Dendritic cell treated with granulocyte-macrophage colony-stimulating factor and Interleukin-4, amounts not matched to agents 40 ng/mL and 50 ng/mL, for 4 days (primary cell): ENCODE measurements at regions not wholly inside any gene's neighbourhood (a gene's known extent, or its start where the extent isn't known, plus 50 kb on each side); places are given as distances from the start of the nearest gene placed in this dataset.

Experiments
- H3K27ac Mint-ChIP-seq: one replicate; pipeline ENCODE4 v1.8.0; 2022; ENCODE audit warnings: mild to moderate bottlenecking, mixed read lengths
- H3K27me3 Mint-ChIP-seq: one replicate; pipeline ENCODE4 v1.8.0; 2022; ENCODE audit warnings: mild to moderate bottlenecking, mixed read lengths
- H3K36me3 Mint-ChIP-seq: one replicate; pipeline ENCODE4 v1.8.0; 2022; ENCODE audit warnings: low read depth, mixed read lengths
- H3K4me1 Mint-ChIP-seq: one replicate; pipeline ENCODE4 v1.8.0; 2022; ENCODE audit warnings: low read depth, mixed read lengths
- H3K4me3 Mint-ChIP-seq: one replicate; pipeline ENCODE4 v1.8.0; 2022; ENCODE audit warnings: mild to moderate bottlenecking, moderate library complexity, mixed read lengths
- H3K9me3 Mint-ChIP-seq: one replicate; pipeline ENCODE4 v1.8.0; 2022; ENCODE audit warnings: mixed read lengths
- intact Hi-C: fragments of 100-400 bp; cut with micrococcal nuclease; formaldehyde crosslinking; loops from one replicate; pipeline ENCODE4 v1.15.0; 2022

GRCh38 chr2:23238011-23238657 lies 146.8 kb upstream of the KLHL29 start:
- H3K4me3 Mint-ChIP-seq = no peak overlapping the region
- no peaks in the 10 kb centered on the region for H3K36me3 Mint-ChIP-seq
- no peaks in the 10 kb centered on the region for H3K27me3 Mint-ChIP-seq
- H3K9me3 Mint-ChIP-seq = no peaks in the 10 kb centered on the region
- no peak overlapping the region for H3K27ac Mint-ChIP-seq
- intact Hi-C loops = no loop called here
- H3K4me1 Mint-ChIP-seq = no peaks in the 10 kb centered on the region

DNA sequence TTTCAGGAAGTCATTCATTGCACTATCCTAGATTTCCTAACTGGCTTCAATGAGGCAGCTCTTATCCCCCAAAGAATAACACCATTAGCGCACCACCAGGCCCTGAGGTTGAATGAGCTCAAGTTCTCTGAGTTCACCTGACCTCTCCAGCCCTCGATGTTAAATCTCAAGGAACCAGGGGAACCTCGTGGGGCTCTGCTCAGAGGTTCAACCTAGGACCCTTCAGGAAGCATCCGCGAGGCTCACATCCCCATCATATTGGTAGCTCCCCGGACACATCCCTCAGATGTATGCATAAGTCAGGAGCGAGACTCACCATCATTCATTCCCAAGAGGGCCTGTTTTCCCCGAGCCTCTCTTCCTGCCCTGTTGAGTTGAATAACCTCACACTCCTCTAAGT lies 145.6 kb upstream of the KLHL29 start:
- intact Hi-C loops = no loop called here
- H3K9me3 Mint-ChIP-seq = no peaks in the 10 kb centered on the region
- H3K27me3 Mint-ChIP-seq = no peaks in the 10 kb centered on the region
- H3K27ac Mint-ChIP-seq = no peak overlapping the region
- no peaks in the 10 kb centered on the region for H3K36me3 Mint-ChIP-seq
- no peaks in the 10 kb centered on the region for H3K4me1 Mint-ChIP-seq
- no peak overlapping the region for H3K4me3 Mint-ChIP-seq

- no peak overlapping the region for H3K27ac Mint-ChIP-seq
- intact Hi-C loops = no loop called here
- no peaks in the 10 kb centered on the region for H3K27me3 Mint-ChIP-seq
- H3K4me3 Mint-ChIP-seq = no peak overlapping the region
- H3K9me3 Mint-ChIP-seq = no peaks in the 10 kb centered on the region
- H3K4me1 Mint-ChIP-seq = no peaks in the 10 kb centered on the region
- H3K36me3 Mint-ChIP-seq = no peaks in the 10 kb centered on the region
These were observed 143.9 kb upstream of the KLHL29 start for GRCh38 chr2:23241121-23241520.

- intact Hi-C loops = no loop called here
- no peaks in the 10 kb centered on the region for H3K4me1 Mint-ChIP-seq
These were observed 143.3 kb upstream of the KLHL29 start for GRCh38 chr2:23241611-23242245.

GRCh38 chr2:23243073-23243659 lies 141.8 kb upstream of the KLHL29 start:
- intact Hi-C loops = no loop called here
- H3K4me1 Mint-ChIP-seq = no peaks in the 10 kb centered on the region
- no peak overlapping the region for H3K4me3 Mint-ChIP-seq
- H3K27ac Mint-ChIP-seq = no peak overlapping the region
- H3K27me3 Mint-ChIP-seq = no peaks in the 10 kb centered on the region
- no peaks in the 10 kb centered on the region for H3K36me3 Mint-ChIP-seq
- H3K9me3 Mint-ChIP-seq = no peaks in the 10 kb centered on the region

More at GRCh38 chr2:23241611-23242245, 143.3 kb upstream of the KLHL29 start:
- no peak overlapping the region for H3K4me3 Mint-ChIP-seq
- H3K27me3 Mint-ChIP-seq = no peaks in the 10 kb centered on the region
- H3K9me3 Mint-ChIP-seq = no peaks in the 10 kb centered on the region
- no peaks in the 10 kb centered on the region for H3K36me3 Mint-ChIP-seq
- H3K27ac Mint-ChIP-seq = no peak overlapping the region

DNA sequence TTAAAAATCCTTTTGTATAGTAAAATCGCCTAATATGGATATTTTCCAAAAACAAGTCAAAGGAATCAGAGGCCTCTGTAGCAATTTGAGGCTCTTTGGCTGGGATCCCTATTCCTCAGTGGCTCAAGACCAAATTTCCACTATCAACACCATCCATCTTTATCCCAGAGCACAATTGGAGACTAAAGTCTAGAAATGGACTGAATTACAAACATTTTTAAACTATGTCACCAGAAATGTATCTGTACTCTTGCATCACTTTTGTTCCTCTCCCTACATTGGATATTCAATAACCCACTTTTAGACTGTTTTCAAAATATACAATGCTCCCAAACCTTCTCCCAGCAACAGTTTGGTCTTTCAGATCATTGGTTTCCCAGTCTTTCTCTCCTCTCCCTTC lies 140.4 kb upstream of the KLHL29 start:
- Mint-ChIP-seq H3K4me1 (no peaks in the 10 kb centered on the region), H3K9me3 (no peaks in the 10 kb centered on the region), H3K27me3 (no peaks in the 10 kb centered on the region), H3K4me3 (no peak overlapping the region), H3K36me3 (no peaks in the 10 kb centered on the region), H3K27ac (no peak overlapping the region)
- intact Hi-C loops = no loop called here

GRCh38 chr2:23246992-23247683 lies 137.8 kb upstream of the KLHL29 start:
- H3K27ac Mint-ChIP-seq = no peak overlapping the region
- H3K4me1 Mint-ChIP-seq = no peaks in the 10 kb centered on the region
- intact Hi-C loops = no loop called here
- H3K9me3 Mint-ChIP-seq = no peaks in the 10 kb centered on the region
- no peaks in the 10 kb centered on the region for H3K27me3 Mint-ChIP-seq
- no peak overlapping the region for H3K4me3 Mint-ChIP-seq
- no peaks in the 10 kb centered on the region for H3K36me3 Mint-ChIP-seq

DNA sequence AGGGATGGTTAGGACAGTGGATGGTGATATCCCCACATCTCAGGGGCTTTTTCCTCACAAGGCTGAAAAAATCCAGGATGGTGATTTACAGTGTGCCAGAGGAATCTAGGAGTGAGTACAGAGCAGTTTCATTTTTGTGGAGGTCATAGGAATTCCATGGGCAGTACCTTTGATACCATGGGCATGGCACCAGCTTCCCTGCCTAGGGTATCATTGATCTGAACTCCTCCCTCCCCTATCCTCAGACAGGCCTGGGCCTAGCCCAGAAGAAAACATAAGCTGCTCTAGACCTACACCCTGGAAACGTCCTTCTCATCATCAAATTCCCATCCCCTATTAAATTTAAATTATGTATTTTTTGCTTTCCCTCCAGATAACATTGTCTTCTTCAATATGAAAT lies 136.3 kb upstream of the KLHL29 start:
- no peak overlapping the region for H3K27ac Mint-ChIP-seq
- H3K36me3 Mint-ChIP-seq = no peaks in the 10 kb centered on the region
- H3K27me3 Mint-ChIP-seq = peaks cover under 1% of the 10 kb centered on the region
- intact Hi-C loops = no loop called here
- no peaks in the 10 kb centered on the region for H3K9me3 Mint-ChIP-seq
- no peak overlapping the region for H3K4me3 Mint-ChIP-seq
- H3K4me1 Mint-ChIP-seq = no peaks in the 10 kb centered on the region

GRCh38 chr2:23249348-23249747 lies 135.6 kb upstream of the KLHL29 start:
- Mint-ChIP-seq H3K27ac (no peak overlapping the region), H3K4me1 (no peaks in the 10 kb centered on the region), H3K27me3 (peaks cover 2% of the 10 kb centered on the region), H3K9me3 (no peaks in the 10 kb centered on the region), H3K36me3 (no peaks in the 10 kb centered on the region), H3K4me3 (no peak overlapping the region)
- intact Hi-C loops = no loop called here

DNA sequence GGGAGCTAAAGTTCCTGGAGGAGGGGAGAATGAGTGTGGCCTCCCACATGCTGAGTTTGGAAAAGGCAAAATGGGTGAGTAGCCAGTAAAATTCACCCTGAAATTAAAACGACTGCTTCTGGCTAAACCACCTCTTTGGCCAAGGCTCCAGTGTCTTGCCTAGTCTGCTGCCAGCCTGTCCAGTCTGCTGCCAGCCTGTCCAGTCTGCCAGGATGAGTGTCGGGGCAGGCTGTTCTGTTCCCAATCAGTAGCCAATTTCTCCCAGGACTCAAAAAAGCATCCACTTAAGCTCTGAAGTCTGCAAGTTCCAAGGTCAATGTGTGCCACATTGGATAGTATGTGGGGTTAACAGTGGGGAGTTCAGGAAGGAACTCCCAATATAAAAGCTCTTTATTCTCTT lies 134.6 kb upstream of the KLHL29 start:
- intact Hi-C loops = no loop called here
- no peaks in the 10 kb centered on the region for H3K36me3 Mint-ChIP-seq
- H3K27me3 Mint-ChIP-seq = peaks cover 3% of the 10 kb centered on the region
- H3K4me1 Mint-ChIP-seq = no peaks in the 10 kb centered on the region
- no peak overlapping the region for H3K4me3 Mint-ChIP-seq
- no peak overlapping the region for H3K27ac Mint-ChIP-seq
- H3K9me3 Mint-ChIP-seq = no peaks in the 10 kb centered on the region

- Mint-ChIP-seq H3K27me3 (peaks cover 3% of the 10 kb centered on the region), H3K4me1 (no peaks in the 10 kb centered on the region), H3K27ac (no peak overlapping the region), H3K9me3 (no peaks in the 10 kb centered on the region), H3K36me3 (no peaks in the 10 kb centered on the region), H3K4me3 (no peak overlapping the region)
- intact Hi-C loops = no loop called here
These were observed 128.3 kb upstream of the KLHL29 start for GRCh38 chr2:23256643-23257042.

GRCh38 chr2:23260621-23261020 lies 124.4 kb upstream of the KLHL29 start:
- H3K27me3 Mint-ChIP-seq = no peaks in the 10 kb centered on the region
- no peak overlapping the region for H3K4me3 Mint-ChIP-seq
- intact Hi-C loops = no loop called here
- no peaks in the 10 kb centered on the region for H3K36me3 Mint-ChIP-seq
- no peak overlapping the region for H3K27ac Mint-ChIP-seq
- no peaks in the 10 kb centered on the region for H3K4me1 Mint-ChIP-seq
- H3K9me3 Mint-ChIP-seq = no peaks in the 10 kb centered on the region

DNA sequence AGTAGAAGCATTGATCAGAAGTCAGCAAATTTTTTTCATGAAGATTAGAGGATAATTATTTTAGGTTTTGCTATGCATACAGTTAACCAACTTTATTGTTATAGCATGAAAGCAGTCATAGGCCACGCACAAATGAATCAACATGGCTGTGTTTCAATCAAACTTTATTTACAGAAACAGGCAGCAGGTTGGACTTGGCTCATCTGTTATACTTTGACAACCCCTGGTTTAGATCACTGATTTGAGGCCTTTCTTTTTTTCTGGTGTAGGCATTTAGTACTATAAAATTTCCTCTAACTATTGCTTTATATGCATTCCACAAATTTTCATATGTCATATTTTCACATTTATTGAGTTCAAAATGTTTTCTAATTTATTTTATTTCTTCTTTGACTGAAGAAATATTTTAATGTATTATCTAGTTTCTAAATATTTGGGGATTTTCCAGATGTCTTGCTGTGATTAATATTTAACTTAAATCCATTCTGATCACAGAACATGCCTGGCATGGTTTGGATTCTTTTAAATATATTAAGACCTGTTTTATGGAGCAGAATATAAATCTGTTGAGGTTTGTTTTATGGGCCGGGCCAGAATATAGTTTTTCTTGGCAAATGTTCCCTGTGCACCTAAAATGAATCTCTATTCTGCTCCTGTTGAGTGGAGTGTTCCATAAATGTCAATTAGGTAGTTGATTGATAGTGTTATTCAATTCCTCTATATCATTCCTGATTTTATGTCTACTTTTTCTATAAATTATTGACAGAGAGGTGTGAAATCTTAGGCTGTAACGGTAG lies 116.3 kb upstream of the KLHL29 start:
- Mint-ChIP-seq H3K27ac (no peak overlapping the region), H3K36me3 (no peaks in the 10 kb centered on the region), H3K27me3 (peaks cover 2% of the 10 kb centered on the region), H3K4me3 (no peak overlapping the region), H3K9me3 (no peaks in the 10 kb centered on the region), H3K4me1 (no peaks in the 10 kb centered on the region)
- intact Hi-C loops = no loop called here

GRCh38 chr2:23269747-23270146 lies 115.2 kb upstream of the KLHL29 start:
- no peaks in the 10 kb centered on the region for H3K9me3 Mint-ChIP-seq
- peaks cover 2% of the 10 kb centered on the region for H3K27me3 Mint-ChIP-seq
- intact Hi-C loops = no loop called here
- H3K4me3 Mint-ChIP-seq = no peak overlapping the region
- no peaks in the 10 kb centered on the region for H3K4me1 Mint-ChIP-seq
- H3K27ac Mint-ChIP-seq = no peak overlapping the region
- no peaks in the 10 kb centered on the region for H3K36me3 Mint-ChIP-seq
